ENCODE measurements at regions not wholly inside any gene's neighbourhood (a gene's known extent, or its start where the extent isn't known, plus 50 kb on each side); places are given as distances from the start of the nearest gene placed in this dataset.
A peak's percentile ranks its signal among the peaks of the same experiment; 100 is the strongest.
"Not testable (repeated sequence)": the region's sequence is repeated elsewhere in the genome, so short reads cannot be mapped to it uniquely, and the experiment has no call there.

GRCh38 chrX:139388254-139388653 is 142.3 kb upstream of the F9 start:
- Histone ChIP-seq H3K27ac (ENCODE audit: low read depth, low read length) (no peak overlapping the region), H3K9me3 (ENCODE audit: control insufficient read depth, low read length) (no peaks in the 10 kb centered on the region), H3K9ac (ENCODE audit: extremely low read depth, low read length, poor library complexity, severe bottlenecking) (no peak overlapping the region), H3K27me3 (ENCODE audit: control insufficient read depth, insufficient read depth, low read length, poor library complexity, severe bottlenecking) (no peaks in the 10 kb centered on the region), H3K4me3 (ENCODE audit: low read length) (no peak overlapping the region), H3K4me1 (ENCODE audit: control insufficient read depth, insufficient read depth, low read length) (no peaks in the 10 kb centered on the region), H3K36me3 (ENCODE audit: control insufficient read depth, insufficient read depth, low read length) (no peaks in the 10 kb centered on the region)
- no peaks in the 10 kb centered on the region for H3K36me3 Mint-ChIP-seq (ENCODE audit: low read depth)
- H3K4me1 Mint-ChIP-seq: peaks cover 3% of the 10 kb centered on the region
- no peaks in the 10 kb centered on the region for H3K27me3 Mint-ChIP-seq (ENCODE audit: insufficient read depth)
- TF ChIP-seq, protein P1, sequence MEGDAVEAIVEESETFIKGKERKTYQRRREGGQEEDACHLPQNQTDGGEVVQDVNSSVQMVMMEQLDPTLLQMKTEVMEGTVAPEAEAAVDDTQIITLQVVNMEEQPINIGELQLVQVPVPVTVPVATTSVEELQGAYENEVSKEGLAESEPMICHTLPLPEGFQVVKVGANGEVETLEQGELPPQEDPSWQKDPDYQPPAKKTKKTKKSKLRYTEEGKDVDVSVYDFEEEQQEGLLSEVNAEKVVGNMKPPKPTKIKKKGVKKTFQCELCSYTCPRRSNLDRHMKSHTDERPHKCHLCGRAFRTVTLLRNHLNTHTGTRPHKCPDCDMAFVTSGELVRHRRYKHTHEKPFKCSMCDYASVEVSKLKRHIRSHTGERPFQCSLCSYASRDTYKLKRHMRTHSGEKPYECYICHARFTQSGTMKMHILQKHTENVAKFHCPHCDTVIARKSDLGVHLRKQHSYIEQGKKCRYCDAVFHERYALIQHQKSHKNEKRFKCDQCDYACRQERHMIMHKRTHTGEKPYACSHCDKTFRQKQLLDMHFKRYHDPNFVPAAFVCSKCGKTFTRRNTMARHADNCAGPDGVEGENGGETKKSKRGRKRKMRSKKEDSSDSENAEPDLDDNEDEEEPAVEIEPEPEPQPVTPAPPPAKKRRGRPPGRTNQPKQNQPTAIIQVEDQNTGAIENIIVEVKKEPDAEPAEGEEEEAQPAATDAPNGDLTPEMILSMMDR (conservative IDR thresholded peaks at IDR 0.05): no peak
- no peak overlapping the region for H3K27ac Mint-ChIP-seq
- no peak overlapping the region for H3K4me3 Mint-ChIP-seq
- no peaks in the 10 kb centered on the region for H3K9me3 Mint-ChIP-seq
- 82% methylated on average over 3 of the region's 3 CpGs; no CpG with 5 or more reads in 1 of the 2 experiments for WGBS, 2 experiments (ENCODE audit: insufficient coverage in 1 of 2, insufficient read length in 1 of 2)
- DNase-seq: no peak

- Mint-ChIP-seq H3K4me1 (no peaks in the 10 kb centered on the region), H3K27ac (no peak overlapping the region), H3K27me3 (ENCODE audit: insufficient read depth) (peaks cover 1% of the 10 kb centered on the region), H3K36me3 (ENCODE audit: low read depth) (peaks cover 2% of the 10 kb centered on the region), H3K4me3 (no peak overlapping the region), H3K9me3 (no peaks in the 10 kb centered on the region)
- Histone ChIP-seq H3K9ac (ENCODE audit: extremely low read depth, low read length, poor library complexity, severe bottlenecking) (no peak overlapping the region), H3K27ac (ENCODE audit: low read depth, low read length) (no peak overlapping the region), H3K9me3 (ENCODE audit: control insufficient read depth, low read length) (no peaks in the 10 kb centered on the region), H3K27me3 (ENCODE audit: control insufficient read depth, insufficient read depth, low read length, poor library complexity, severe bottlenecking) (no peaks in the 10 kb centered on the region), H3K4me3 (ENCODE audit: low read length) (no peak overlapping the region), H3K36me3 (ENCODE audit: control insufficient read depth, insufficient read depth, low read length) (no peaks in the 10 kb centered on the region), H3K4me1 (ENCODE audit: control insufficient read depth, insufficient read depth, low read length) (no peaks in the 10 kb centered on the region)
- TF ChIP-seq, protein P1 (conservative IDR thresholded peaks at IDR 0.05): peak; percentile 22
- WGBS, 2 experiments (ENCODE audit: insufficient coverage in 1 of 2, insufficient read length in 1 of 2): 96% methylated on average over 4 to 14 of the region's 14 CpGs
- DNase-seq: peak; percentile 47
Observed at GRCh38 chrX:139382529-139382928, 148.0 kb upstream of the F9 start.

DNA sequence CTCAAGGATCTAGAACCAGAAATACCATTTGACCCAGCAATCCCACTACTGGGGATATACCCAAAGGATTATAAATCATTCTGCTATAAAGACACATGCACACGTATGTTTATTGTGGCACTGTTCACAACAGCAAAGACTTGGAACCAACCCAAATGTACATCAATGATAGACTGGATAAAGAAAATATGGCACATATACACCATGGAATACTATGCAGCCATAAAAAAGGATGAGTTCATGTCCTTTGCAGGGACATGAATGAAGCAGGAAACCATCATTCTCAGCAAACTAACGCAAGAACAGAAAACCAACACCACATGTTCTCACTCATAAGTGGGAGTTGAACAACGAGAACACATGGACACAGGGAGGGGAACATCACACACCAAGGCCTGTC is 154.0 kb upstream of the F9 start:
- not testable (repeated sequence) for H3K27ac ChIP-seq (ENCODE audit: low read depth, low read length); H3K4me1 ChIP-seq (ENCODE audit: control insufficient read depth, insufficient read depth, low read length); H3K27me3 ChIP-seq (ENCODE audit: control insufficient read depth, insufficient read depth, low read length, poor library complexity, severe bottlenecking); H3K9me3 Mint-ChIP-seq; H3K27ac Mint-ChIP-seq; H3K4me3 ChIP-seq (ENCODE audit: low read length); H3K4me3 Mint-ChIP-seq; H3K27me3 Mint-ChIP-seq (ENCODE audit: insufficient read depth); H3K36me3 Mint-ChIP-seq (ENCODE audit: low read depth); H3K9me3 ChIP-seq (ENCODE audit: control insufficient read depth, low read length); DNase-seq; H3K4me1 Mint-ChIP-seq; H3K9ac ChIP-seq (ENCODE audit: extremely low read depth, low read length, poor library complexity, severe bottlenecking); H3K36me3 ChIP-seq (ENCODE audit: control insufficient read depth, insufficient read depth, low read length)
- WGBS, 2 experiments (ENCODE audit: insufficient coverage in 1 of 2, insufficient read length in 1 of 2): 89% methylated on average over 1 of the region's 3 CpGs; no CpG with 5 or more reads in 1 of the 2 experiments

DNA sequence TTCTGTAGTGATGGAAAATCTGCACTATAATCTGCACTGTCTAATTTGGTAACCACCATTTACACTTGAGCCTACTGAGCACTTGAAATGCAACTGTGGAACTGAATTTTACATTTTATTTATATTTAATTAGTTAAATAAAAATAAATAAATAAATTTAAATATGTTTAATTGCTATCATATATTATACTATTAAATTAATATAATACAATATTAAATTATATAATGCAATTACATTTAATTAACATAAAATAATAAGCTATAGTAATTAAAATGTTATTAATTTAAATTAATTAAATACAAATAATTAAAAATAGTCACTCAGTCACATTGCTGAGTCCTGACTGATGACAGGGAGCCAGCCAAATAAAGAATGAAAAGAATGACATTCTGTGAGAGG is 170.2 kb upstream of the F9 start:
- no peaks in the 10 kb centered on the region for H3K36me3 ChIP-seq (ENCODE audit: control insufficient read depth, insufficient read depth, low read length)
- H3K4me3 Mint-ChIP-seq: no peak overlapping the region
- no peaks in the 10 kb centered on the region for H3K36me3 Mint-ChIP-seq (ENCODE audit: low read depth)
- TF ChIP-seq, protein P1 (conservative IDR thresholded peaks at IDR 0.05): no peak
- no peaks in the 10 kb centered on the region for H3K4me1 ChIP-seq (ENCODE audit: control insufficient read depth, insufficient read depth, low read length)
- H3K4me1 Mint-ChIP-seq: no peaks in the 10 kb centered on the region
- no peaks in the 10 kb centered on the region for H3K9me3 ChIP-seq (ENCODE audit: control insufficient read depth, low read length)
- no peak overlapping the region for H3K4me3 ChIP-seq (ENCODE audit: low read length)
- no peak overlapping the region for H3K9ac ChIP-seq (ENCODE audit: extremely low read depth, low read length, poor library complexity, severe bottlenecking)
- no peak for DNase-seq
- H3K27me3 ChIP-seq (ENCODE audit: control insufficient read depth, insufficient read depth, low read length, poor library complexity, severe bottlenecking): no peaks in the 10 kb centered on the region
- no peak overlapping the region for H3K27ac Mint-ChIP-seq
- no peaks in the 10 kb centered on the region for H3K27me3 Mint-ChIP-seq (ENCODE audit: insufficient read depth)
- peaks cover 9% of the 10 kb centered on the region for H3K9me3 Mint-ChIP-seq
- H3K27ac ChIP-seq (ENCODE audit: low read depth, low read length): no peak overlapping the region

GRCh38 chrX:139342594-139342991 is 187.9 kb upstream of the F9 start:
- H3K27me3 ChIP-seq (ENCODE audit: control insufficient read depth, insufficient read depth, low read length, poor library complexity, severe bottlenecking); H3K9me3 Mint-ChIP-seq; H3K9me3 ChIP-seq (ENCODE audit: control insufficient read depth, low read length); H3K27ac ChIP-seq (ENCODE audit: low read depth, low read length); H3K27me3 Mint-ChIP-seq (ENCODE audit: insufficient read depth); H3K4me1 ChIP-seq (ENCODE audit: control insufficient read depth, insufficient read depth, low read length); H3K36me3 ChIP-seq (ENCODE audit: control insufficient read depth, insufficient read depth, low read length); H3K36me3 Mint-ChIP-seq (ENCODE audit: low read depth); H3K4me3 ChIP-seq (ENCODE audit: low read length): not testable (repeated sequence)
- H3K4me3 Mint-ChIP-seq: peak overlapping the region; percentile 50
- H3K4me1 Mint-ChIP-seq: peaks cover 55% of the 10 kb centered on the region
- peak overlapping the region; percentile 98 for H3K27ac Mint-ChIP-seq
- DNase-seq: peak; percentile 66
- no CpG with 5 or more reads among the region's 4 CpGs for WGBS, 2 experiments (ENCODE audit: insufficient coverage in 1 of 2, insufficient read length in 1 of 2)
- H3K9ac ChIP-seq (ENCODE audit: extremely low read depth, low read length, poor library complexity, severe bottlenecking): peak overlapping the region; percentile 20

Measured in endodermal cell (in vitro differentiated cells).